ENCODE measurements at regions not wholly inside any gene's neighbourhood (a gene's known extent, or its start where the extent isn't known, plus 50 kb on each side); places are given as distances from the start of the nearest gene placed in this dataset.

GRCh38 chr11:122042981-122043380 is 73.0 kb downstream of the BLID start:
- Histone ChIP-seq H3K4me1 (ENCODE audit: insufficient read depth, low read length) (no peaks in the 10 kb centered on the region), H3K36me3 (replicated peaks in 1 of 2; ENCODE audit: control insufficient read depth in 1 of 2, insufficient read depth in 2 of 2, low read length in 2 of 2) (no peaks in the 10 kb centered on the region), H3K9ac (ENCODE audit: insufficient read depth, low read depth, low read length) (no peak overlapping the region), H3K79me2 (ENCODE audit: insufficient read depth, low read length) (no peaks in the 10 kb centered on the region), H3K4me2 (ENCODE audit: low read depth, low read length) (no peak overlapping the region), H2AFZ (ENCODE audit: low read length) (no peak overlapping the region), H3K9me3 (ENCODE audit: low read length) (no peaks in the 10 kb centered on the region), H3K27me3 (ENCODE audit: control insufficient read depth in 1 of 2, insufficient read depth in 2 of 2, low read length in 2 of 2) (no peaks in the 10 kb centered on the region), H3K4me3 (replicated peaks in 1 of 3; ENCODE audit: insufficient read depth in 1 of 3, low read depth in 2 of 3, low read length in 3 of 3) (no peak overlapping the region), H3K27ac (ENCODE audit: extremely low read length, insufficient read depth, low read length) (no peak overlapping the region), H4K20me1 (ENCODE audit: insufficient read depth, low read length) (no peaks in the 10 kb centered on the region)
- intact Hi-C loops (cut with micrococcal nuclease; ENCODE audit: unreplicated experiment) (no loop called here), in situ Hi-C loops (cut with HindIII; ENCODE audit: extremely low pct_ligation_motif_present, low pct_unique_long_range_greater_than_20kb) (no loop called here)
- BruUV-seq (replicated peaks), result no TSS peak
- FAIRE-seq (no peak), ATAC-seq (no peak), DNase-seq (ENCODE audit: low spot score) (no peak)
- ChIA-PET POLR2A (no interaction called here), CTCF (ENCODE audit: low intra/inter-chr PET ratio, low total read pairs) (no interaction called here)
- no peak for TF ChIP-seq FOXK1 (CRISPR knock-in tag; IDR thresholded peaks at IDR 0.05; ENCODE audit: borderline replicate concordance, low read depth)
- no peak for TF ChIP-seq TOE1 (CRISPR knock-in tag; IDR thresholded peaks at IDR 0.05)
- no peak for TF ChIP-seq JARID2 (CRISPR knock-in tag; IDR thresholded peaks at IDR 0.05; ENCODE audit: insufficient replicate concordance)
- TF ChIP-seq GTF2F1 (IDR thresholded peaks at IDR 0.05; ENCODE audit: low read length), result no peak
- TF ChIP-seq ZSCAN25 (CRISPR knock-in tag; IDR thresholded peaks at IDR 0.05), result no peak
- no peak for TF ChIP-seq HNRNPH1 (optimal IDR thresholded peaks at IDR 0.05; ENCODE audit: low read depth, low read length)
- TF ChIP-seq POLR2AphosphoS2 (IDR thresholded peaks at IDR 0.05; ENCODE audit: low read depth, low read length), result no peak
- TF ChIP-seq GATA4 (IDR thresholded peaks at IDR 0.05; ENCODE audit: borderline replicate concordance, low read depth), result no peak
- no peak for TF ChIP-seq NFRKB (IDR thresholded peaks at IDR 0.05)
- no peak for TF ChIP-seq PAX8 (CRISPR knock-in tag; IDR thresholded peaks at IDR 0.05; ENCODE audit: borderline replicate concordance)
- TF ChIP-seq ZNF207 (IDR thresholded peaks at IDR 0.05; ENCODE audit: borderline replicate concordance), result no peak
- TF ChIP-seq MED1 (CRISPR knock-in tag; IDR thresholded peaks at IDR 0.05), result no peak
- TF ChIP-seq SPEN (CRISPR knock-in tag; IDR thresholded peaks at IDR 0.05; ENCODE audit: low read depth), result no peak
- TF ChIP-seq ATF7-NPFF (CRISPR knock-in tag; IDR thresholded peaks at IDR 0.05; ENCODE audit: low read depth), result no peak
- WGBS (ENCODE audit: low lambda C conversion rate), result 4% methylated on average over 7 of the region's 7 CpGs

Data from HepG2 (cell line).